PC-9 (cell line): ENCODE measurements at regions not wholly inside any gene's neighbourhood (a gene's known extent, or its start where the extent isn't known, plus 50 kb on each side); places are given as distances from the start of the nearest gene placed in this dataset.

Experiments
- BruUV-seq: library from RNA; stranded (reverse); fragments of 400-500 nt; replicated peaks from 2 replicates; lab custom pipeline; 2021; lab: Mats Ljungman, UMichigan
- CTCF ChIA-PET: fragments of 300-600 bp; sonication (Branson Sonifier 250); formaldehyde crosslinking; loops from one replicate; lab custom pipeline; 2022; ENCODE audit warnings: antibody characterized with exemption; lab: Charles Lee
- POLR2A ChIA-PET: fragments of 300-600 bp; sonication (Branson Sonifier 250); formaldehyde crosslinking; loops from one replicate; lab custom pipeline; 2022; ENCODE audit warnings: antibody characterized with exemption; ENCODE audit not compliant: unreplicated experiment; lab: Charles Lee
- DNase-seq, 2 experiments: peaks; one replicate each; pipeline versions ENCODE4 v3.0.0 to v3.0.0-alpha.2; 2015 to 2022; ENCODE audit warnings: mixed read lengths in 1 of 2
- H2AFZ ChIP-seq: fragments of 200-600 bp; sonication (generic); 2 replicates; pipeline ENCODE4 v1.8.1; 2017; ENCODE audit warnings: antibody characterized with exemption
- H3F3A ChIP-seq: fragments of 200-600 bp; sonication (generic); 2 replicates; pipeline ENCODE4 v1.8.1; 2017; ENCODE audit warnings: antibody characterized with exemption, mild to moderate bottlenecking, low read depth; ENCODE audit not compliant: insufficient read depth
- H3K27ac ChIP-seq: fragments of 200-600 bp; sonication (generic); 2 replicates; pipeline ENCODE4 v1.6.1; 2016; ENCODE audit warnings: mixed run types
- H3K27me3 ChIP-seq: fragments of 200-600 bp; sonication (generic); 2 replicates; pipeline ENCODE4 v1.6.1; 2016; ENCODE audit warnings: low read depth, mixed run types; ENCODE audit not compliant: insufficient read depth
- H3K36me3 ChIP-seq: fragments of 200-600 bp; sonication (generic); 2 replicates; pipeline ENCODE4 v1.6.1; 2016; ENCODE audit warnings: low read depth, mixed run types
- H3K4me1 ChIP-seq: fragments of 200-600 bp; sonication (generic); replicated peaks from 2 replicates; pipeline ENCODE4 v1.6.1; 2016; ENCODE audit warnings: mixed run types; ENCODE audit not compliant: insufficient read depth
- H3K4me2 ChIP-seq: fragments of 200-600 bp; sonication (generic); 2 replicates; pipeline ENCODE4 v1.6.1; 2017; ENCODE audit warnings: mixed run types
- H3K4me3 ChIP-seq: fragments of 200-600 bp; sonication (generic); 2 replicates; pipeline ENCODE4 v1.6.1; 2016; ENCODE audit warnings: mixed run types
- H3K79me2 ChIP-seq: fragments of 200-600 bp; sonication (generic); 2 replicates; pipeline ENCODE4 v1.6.1; 2017; ENCODE audit warnings: low read depth, mixed run types
- H3K9me2 ChIP-seq: fragments of 200-600 bp; sonication (generic); 2 replicates; pipeline ENCODE4 v1.8.1; 2017; ENCODE audit warnings: mild to moderate bottlenecking; ENCODE audit not compliant: insufficient read depth
- H3K9me3 ChIP-seq: fragments of 200-600 bp; sonication (generic); 2 replicates; pipeline ENCODE4 v1.8.1; 2016; ENCODE audit warnings: low read depth; ENCODE audit not compliant: insufficient read depth
- H4K20me1 ChIP-seq: fragments of 200-600 bp; sonication (generic); 2 replicates; pipeline ENCODE4 v1.8.1; 2017; ENCODE audit not compliant: insufficient read depth
- EZH2 ChIP-seq: fragments of 200-600 bp; sonication (generic); IDR thresholded peaks from 2 replicates; pipeline ENCODE4 v1.8.0; 2017; ENCODE audit warnings: antibody characterized with exemption, low read depth
- intact Hi-C: fragments of 100-400 bp; cut with micrococcal nuclease; formaldehyde crosslinking; loops from one replicate; pipeline ENCODE4 v1.10.0; 2022; ENCODE audit not compliant: unreplicated experiment
- TF ChIP-seq, protein P1 (sequence below): fragments of 200-600 bp; sonication (generic); conservative IDR thresholded peaks from 2 replicates; pipeline ENCODE4 v1.6.1; 2017; ENCODE audit warnings: mixed run types, antibody characterized with exemption, mild to moderate bottlenecking, moderate library complexity

- Histone ChIP-seq H3K79me2 (no peaks in the 10 kb centered on the region), H3K4me3 (no peak overlapping the region), H2AFZ (no peak overlapping the region), H3K4me1 (no peaks in the 10 kb centered on the region), H4K20me1 (no peaks in the 10 kb centered on the region), H3K27ac (no peak overlapping the region), H3F3A (no peaks in the 10 kb centered on the region), H3K9me2 (no peaks in the 10 kb centered on the region), H3K27me3 (no peaks in the 10 kb centered on the region), H3K9me3 (no peaks in the 10 kb centered on the region), H3K4me2 (no peak overlapping the region), H3K36me3 (no peaks in the 10 kb centered on the region)
- POLR2A ChIA-PET: no interaction called here
- TF ChIP-seq EZH2: no peak
- TF ChIP-seq, protein P1, sequence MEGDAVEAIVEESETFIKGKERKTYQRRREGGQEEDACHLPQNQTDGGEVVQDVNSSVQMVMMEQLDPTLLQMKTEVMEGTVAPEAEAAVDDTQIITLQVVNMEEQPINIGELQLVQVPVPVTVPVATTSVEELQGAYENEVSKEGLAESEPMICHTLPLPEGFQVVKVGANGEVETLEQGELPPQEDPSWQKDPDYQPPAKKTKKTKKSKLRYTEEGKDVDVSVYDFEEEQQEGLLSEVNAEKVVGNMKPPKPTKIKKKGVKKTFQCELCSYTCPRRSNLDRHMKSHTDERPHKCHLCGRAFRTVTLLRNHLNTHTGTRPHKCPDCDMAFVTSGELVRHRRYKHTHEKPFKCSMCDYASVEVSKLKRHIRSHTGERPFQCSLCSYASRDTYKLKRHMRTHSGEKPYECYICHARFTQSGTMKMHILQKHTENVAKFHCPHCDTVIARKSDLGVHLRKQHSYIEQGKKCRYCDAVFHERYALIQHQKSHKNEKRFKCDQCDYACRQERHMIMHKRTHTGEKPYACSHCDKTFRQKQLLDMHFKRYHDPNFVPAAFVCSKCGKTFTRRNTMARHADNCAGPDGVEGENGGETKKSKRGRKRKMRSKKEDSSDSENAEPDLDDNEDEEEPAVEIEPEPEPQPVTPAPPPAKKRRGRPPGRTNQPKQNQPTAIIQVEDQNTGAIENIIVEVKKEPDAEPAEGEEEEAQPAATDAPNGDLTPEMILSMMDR: no peak
- CTCF ChIA-PET: no interaction called here
- BruUV-seq: no TSS peak
- intact Hi-C loops: no loop called here
- no peak for DNase-seq
These were observed 565.8 kb downstream of the GRXCR1 start for GRCh38 chr4:43458293-43458692.

DNA sequence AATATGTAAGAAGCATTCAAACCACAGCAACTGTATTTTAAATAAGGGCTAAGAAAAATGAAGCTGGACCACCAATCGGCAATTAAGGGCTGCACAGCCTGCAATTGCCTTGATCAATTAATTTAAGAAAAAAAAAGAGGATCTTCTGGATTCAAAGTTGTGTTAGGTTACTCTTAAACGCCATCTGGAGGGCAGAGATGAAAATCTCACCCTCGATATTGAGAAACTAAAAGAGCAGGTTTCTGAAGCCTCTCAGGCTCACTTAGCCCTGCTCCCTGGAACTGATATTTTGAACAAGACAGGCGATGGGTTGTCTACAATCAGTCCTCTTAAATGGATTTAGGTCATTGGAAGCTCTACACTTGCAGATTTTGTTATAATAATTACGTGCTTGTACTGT, 579.4 kb downstream of the GRXCR1 start:
- ChIA-PET CTCF (no interaction called here), POLR2A (no interaction called here)
- no peaks in the 10 kb centered on the region for H3K4me1 ChIP-seq
- H4K20me1 ChIP-seq: no peaks in the 10 kb centered on the region
- H3K4me3 ChIP-seq: no peak overlapping the region
- no peak for TF ChIP-seq EZH2
- TF ChIP-seq, protein P1: peak; percentile 42
- H3K27me3 ChIP-seq: no peaks in the 10 kb centered on the region
- no peak overlapping the region for H2AFZ ChIP-seq
- H3K9me2 ChIP-seq: no peaks in the 10 kb centered on the region
- no peaks in the 10 kb centered on the region for H3K36me3 ChIP-seq
- no peak for DNase-seq
- BruUV-seq: no TSS peak
- intact Hi-C loops: loop anchor here (5.0 kb wide), 1 partner anchor 340 kb away; no protein-coding TSS in a partner anchor
- no peaks in the 10 kb centered on the region for H3K79me2 ChIP-seq
- H3K27ac ChIP-seq: no peak overlapping the region
- H3K9me3 ChIP-seq: peaks cover 8% of the 10 kb centered on the region; the same call in 1 of the 2 replicates
- no peaks in the 10 kb centered on the region for H3F3A ChIP-seq
- H3K4me2 ChIP-seq: no peak overlapping the region

DNA sequence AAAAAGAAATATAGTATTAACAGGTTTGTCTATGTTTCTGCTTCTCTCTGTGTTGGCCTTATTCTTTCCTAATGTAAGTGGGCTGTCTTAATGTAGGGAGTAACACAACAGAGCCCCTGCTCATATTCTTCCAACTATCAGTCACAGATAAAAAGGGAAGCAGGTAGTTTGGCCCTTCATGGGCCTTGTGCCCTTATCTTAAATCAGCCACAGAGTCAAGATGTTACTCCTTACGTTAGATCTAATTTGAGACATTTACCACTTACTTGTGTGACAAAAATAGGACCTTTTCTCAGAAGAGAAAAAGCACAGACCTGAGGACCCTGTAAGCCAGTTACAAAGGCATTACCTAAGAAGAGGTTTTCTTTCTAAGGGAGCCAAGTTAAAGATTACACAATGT, 589.0 kb downstream of the GRXCR1 start:
- no peak overlapping the region for H2AFZ ChIP-seq
- H3F3A ChIP-seq: no peaks in the 10 kb centered on the region
- DNase-seq: no peak
- H3K36me3 ChIP-seq: no peaks in the 10 kb centered on the region
- no peaks in the 10 kb centered on the region for H3K9me3 ChIP-seq
- no peak overlapping the region for H3K27ac ChIP-seq
- no peaks in the 10 kb centered on the region for H3K79me2 ChIP-seq
- POLR2A ChIA-PET: no interaction called here
- no peaks in the 10 kb centered on the region for H3K9me2 ChIP-seq
- TF ChIP-seq EZH2: no peak
- TF ChIP-seq, protein P1: no peak
- intact Hi-C loops: no loop called here
- H3K4me1 ChIP-seq: no peaks in the 10 kb centered on the region
- no TSS peak for BruUV-seq
- CTCF ChIA-PET: no interaction called here
- no peaks in the 10 kb centered on the region for H4K20me1 ChIP-seq
- H3K4me2 ChIP-seq: no peak overlapping the region
- no peak overlapping the region for H3K4me3 ChIP-seq
- H3K27me3 ChIP-seq: no peaks in the 10 kb centered on the region
